GM19463 (cell line): ENCODE measurements at regions not wholly inside any gene's neighbourhood (a gene's known extent, or its start where the extent isn't known, plus 50 kb on each side); places are given as distances from the start of the nearest gene placed in this dataset.
"Not testable (repeated sequence)": the region's sequence is repeated elsewhere in the genome, so short reads cannot be mapped to it uniquely, and the experiment has no call there.

Experiments
- ATAC-seq: cut with Tn5 transposase; IDR thresholded peaks from one replicate; pipeline ENCODE4 v1.9.1; 2021; ENCODE audit warnings: mild to moderate bottlenecking, moderate library complexity; ENCODE audit not compliant: unreplicated experiment

DNA sequence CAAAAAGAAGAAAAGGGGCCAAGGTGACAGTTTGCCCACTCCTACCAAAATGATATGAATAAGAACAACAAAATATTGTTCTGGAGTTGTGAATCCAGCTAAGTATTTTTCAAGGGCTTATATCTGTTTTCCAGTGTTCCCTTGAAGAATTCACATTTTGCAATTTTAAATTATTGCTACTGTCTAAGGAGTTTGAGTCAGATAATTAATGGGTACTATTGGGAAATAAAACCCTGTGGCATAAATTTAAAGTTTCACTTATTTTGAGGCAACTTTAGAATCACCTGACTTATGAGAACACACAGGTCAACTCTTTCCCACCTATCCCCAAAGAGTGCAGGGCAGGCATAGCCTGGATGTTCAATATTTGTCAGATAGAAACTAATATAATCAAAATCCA lies 188.0 kb upstream of the GHR start:
- ATAC-seq = no peak

DNA sequence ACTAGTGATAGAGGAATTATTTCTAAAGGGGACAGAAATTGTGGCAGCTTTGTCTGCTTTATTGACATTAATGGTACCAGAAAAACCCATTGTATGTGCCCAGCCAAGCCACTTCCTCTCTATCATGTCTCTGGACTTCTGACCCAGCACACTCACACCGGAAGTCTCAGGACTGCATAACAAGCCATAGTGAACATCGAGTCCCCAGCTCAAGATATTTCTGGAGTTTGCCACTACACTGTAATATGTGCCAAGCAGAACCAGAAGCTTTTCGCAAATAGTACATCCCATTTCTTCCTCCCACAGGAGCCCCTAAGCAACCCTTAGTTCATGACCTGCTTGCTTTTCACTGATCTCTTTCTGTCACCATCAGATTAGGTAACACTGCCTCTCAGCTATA lies 187.4 kb upstream of the GHR start:
- ATAC-seq = no peak

DNA sequence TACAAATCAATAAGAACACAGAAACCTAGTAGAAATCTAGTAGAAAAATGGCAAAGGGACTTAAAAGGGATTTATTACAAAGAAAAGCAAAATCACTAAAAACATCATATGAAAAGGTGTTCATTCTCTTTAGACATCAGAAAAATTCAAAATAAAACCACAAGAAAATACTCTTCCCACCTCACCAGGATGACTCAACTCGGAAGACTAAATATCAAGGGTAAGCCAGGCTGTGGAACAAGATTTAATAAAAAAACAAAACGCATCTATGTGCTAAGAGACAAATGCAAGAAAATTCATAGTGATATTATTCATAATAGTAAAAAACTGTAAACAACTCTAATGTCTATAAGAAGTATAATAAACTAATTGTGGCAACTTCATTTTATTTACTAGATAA lies 181.6 kb upstream of the GHR start:
- ATAC-seq = no peak

- ATAC-seq = no peak
Measured at GRCh38 chr5:42242210-42242609, 181.0 kb upstream of the GHR start.

DNA sequence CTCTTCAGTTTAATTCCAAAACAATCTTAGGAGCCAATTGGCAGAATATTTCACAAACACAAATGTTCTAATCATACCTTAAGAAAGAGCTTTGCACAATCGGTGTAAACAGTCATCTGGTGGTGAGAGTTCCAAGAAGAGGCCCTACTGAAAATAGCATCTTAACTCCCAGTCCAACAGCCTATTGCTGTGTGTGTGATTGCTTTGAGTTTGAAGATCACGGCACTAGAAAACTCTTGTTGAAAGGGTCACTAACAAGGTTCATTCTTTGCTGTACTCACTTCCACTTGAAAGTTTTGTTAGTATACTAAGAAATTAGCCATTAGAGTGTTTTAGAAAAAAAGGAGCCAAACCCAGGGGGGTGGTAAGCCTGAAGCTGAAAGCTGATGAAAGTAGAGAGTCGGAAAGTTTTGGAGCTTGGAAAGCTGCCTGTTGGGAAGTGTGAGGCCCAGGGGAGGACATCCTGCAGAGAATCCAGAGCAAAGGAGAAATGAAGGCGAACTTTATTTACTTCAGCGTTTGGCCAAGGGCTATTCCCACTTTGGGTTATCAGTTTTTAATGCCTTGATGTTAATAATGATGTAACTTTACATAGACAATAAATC lies 180.3 kb upstream of the GHR start:
- ATAC-seq = no peak

- no peak for ATAC-seq
Measured at GRCh38 chr5:42252306-42252705, 170.9 kb upstream of the GHR start.

- ATAC-seq = not testable (repeated sequence)
Measured at GRCh38 chr5:42259914-42260313, 163.3 kb upstream of the GHR start.

DNA sequence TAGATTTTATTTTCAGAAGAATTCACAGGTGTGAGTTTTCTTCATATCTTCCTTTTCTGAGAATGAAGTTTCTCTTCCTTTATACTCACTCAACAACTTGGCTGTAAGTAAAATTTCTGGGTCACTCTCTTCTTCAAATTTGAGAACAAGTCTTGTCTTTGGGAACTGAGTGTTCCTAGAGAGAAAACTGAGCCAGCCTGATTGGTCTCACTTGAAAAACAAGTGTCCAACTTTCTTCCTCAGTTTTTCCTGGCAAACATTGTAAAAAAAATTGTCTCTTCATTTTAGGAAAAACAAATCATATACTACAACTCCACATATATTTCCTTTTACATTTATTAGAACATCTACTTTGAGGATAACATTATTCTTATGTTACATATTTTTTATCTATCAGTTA lies 156.1 kb upstream of the GHR start:
- ATAC-seq = no peak

DNA sequence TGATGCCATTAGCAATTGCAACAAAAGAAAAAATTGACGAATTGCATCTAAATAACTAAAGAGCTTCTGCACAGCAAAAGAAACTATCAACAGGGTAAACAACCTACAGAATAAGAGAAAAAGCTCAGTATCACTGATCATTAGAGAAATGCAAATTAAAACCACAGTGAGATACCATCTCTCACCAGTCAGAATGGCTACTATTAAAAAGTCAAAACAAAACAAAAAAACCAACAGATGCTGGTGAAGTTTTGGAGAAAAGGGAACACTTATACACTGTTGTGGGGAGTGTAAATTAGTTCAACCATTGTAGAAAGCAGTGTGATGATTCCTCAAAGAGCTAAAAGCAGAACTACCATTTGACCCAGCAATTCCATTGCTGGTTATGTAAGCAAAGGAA lies 155.1 kb upstream of the GHR start:
- not testable (repeated sequence) for ATAC-seq

DNA sequence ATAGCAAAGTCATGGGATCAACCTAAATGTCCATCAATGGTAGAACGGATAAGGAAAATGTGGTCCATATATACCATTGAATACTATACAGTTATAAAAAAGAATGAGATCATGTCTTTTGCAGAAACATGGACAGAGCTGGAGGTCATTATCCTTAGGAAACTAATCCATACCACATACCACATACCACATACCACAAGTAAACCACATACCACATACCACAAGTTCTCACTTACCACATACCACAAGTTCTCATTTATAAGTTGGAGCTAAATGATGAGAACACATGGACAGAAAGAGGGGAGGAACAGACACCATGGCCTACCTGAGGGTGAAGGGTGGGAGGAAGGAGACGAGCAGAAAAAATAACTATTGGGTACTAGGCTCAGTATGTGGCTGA lies 154.6 kb upstream of the GHR start:
- no peak for ATAC-seq

GRCh38 chr5:42270771-42271170 lies 152.5 kb upstream of the GHR start:
- ATAC-seq = no peak

DNA sequence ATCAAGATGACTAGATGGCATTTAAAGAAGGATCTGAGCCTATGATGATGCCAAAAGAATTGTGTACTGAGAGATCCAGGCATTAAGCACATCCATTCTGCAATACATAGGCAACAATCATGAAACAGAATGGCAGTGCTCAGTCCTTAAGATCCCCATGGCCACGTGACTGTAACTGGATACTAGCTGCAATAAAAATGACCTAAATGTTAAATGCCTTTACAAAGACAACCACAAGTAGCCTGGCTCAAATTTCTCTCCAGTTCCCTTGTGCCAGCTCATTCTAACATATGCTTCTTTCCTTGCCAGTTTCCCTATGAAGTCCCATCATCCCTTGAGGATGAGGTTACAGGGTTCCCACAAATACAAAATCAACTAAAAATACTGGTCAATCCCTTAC lies 148.3 kb upstream of the GHR start:
- no peak for ATAC-seq

- ATAC-seq = no peak
Measured at GRCh38 chr5:42277293-42277692, 145.9 kb upstream of the GHR start.

- no peak for ATAC-seq
Measured at GRCh38 chr5:42284584-42284983, 138.7 kb upstream of the GHR start.

- ATAC-seq = no peak
Measured at GRCh38 chr5:42285230-42285629, 138.0 kb upstream of the GHR start.

DNA sequence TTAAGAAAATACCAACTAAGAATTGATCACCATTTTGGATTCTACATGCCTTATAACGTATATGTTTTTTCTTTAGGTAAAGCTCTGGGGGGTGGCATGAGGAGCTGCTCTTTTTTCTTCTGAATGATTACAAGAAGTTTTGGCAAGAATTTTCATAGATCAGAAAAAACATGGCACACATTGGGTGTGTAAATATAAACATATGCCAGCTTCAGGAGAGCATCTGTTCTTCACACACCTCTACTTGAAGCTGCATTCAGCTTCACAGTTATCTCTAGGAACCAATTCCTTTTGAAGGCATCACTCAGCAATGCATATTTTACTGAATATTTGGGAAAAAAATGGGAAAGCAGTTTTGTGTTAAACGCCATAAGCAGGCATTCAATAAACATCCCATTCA lies 122.7 kb upstream of the GHR start:
- ATAC-seq = no peak

GRCh38 chr5:42301349-42301748 lies 121.9 kb upstream of the GHR start:
- no peak for ATAC-seq

DNA sequence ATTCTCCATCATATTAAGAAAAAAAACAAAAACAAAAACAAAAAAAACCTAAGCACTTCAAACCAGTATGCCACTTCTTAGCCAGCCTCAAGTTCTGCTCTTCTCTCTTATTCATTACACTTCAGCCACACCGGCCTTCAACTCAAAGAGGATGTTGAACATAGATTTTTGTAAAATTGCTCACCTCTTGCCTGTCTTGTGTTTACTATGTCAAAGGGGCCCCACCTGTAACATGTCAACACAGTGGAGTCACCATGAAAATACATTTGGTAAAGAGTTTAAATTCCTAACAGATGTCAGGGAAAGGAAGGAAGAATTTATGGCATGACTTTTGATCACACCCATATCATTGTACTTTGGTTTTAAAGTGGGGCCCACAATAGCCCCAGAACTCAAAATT lies 121.1 kb upstream of the GHR start:
- ATAC-seq = no peak

- ATAC-seq = no peak
Measured at GRCh38 chr5:42306287-42306686, 117.0 kb upstream of the GHR start.

GRCh38 chr5:42309865-42310264 lies 113.4 kb upstream of the GHR start:
- ATAC-seq = no peak

DNA sequence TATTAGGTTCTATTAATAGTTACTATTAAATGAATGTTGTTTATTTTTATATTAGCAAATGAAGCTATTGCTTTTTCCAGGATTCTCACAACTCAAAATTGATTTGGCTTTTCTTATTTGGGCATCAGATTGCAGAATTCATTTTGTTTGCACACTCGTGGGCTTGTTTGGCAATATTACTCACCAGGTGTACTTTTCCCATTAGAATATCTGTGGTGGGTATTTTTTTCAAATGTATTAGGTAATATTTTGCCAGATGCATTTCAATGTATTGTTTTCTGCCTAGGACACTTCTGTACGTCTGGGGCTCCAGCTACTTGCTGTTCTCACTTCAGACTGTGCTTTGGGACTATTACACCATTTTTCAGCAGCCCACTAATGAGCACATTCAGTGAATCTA lies 108.0 kb upstream of the GHR start:
- no peak for ATAC-seq

DNA sequence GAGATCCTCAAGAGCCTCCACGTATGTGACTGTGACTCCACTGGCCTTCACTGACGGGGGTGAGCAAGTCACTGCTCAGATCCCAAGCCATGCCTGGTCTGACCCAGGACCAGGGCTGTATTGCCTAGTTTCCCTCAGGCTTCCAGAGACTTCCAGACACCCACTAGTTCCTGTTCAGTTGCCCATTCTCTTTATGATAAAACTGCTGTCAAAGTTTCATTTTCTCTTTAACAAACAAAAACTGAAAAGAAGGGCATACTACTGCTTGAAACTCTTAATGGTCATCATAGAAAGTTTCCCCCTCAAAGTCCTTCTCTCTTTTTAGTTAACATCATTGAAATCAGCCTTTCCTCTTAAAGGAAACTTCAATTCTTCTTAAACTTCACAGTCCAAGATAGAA lies 105.7 kb upstream of the GHR start:
- no peak for ATAC-seq

DNA sequence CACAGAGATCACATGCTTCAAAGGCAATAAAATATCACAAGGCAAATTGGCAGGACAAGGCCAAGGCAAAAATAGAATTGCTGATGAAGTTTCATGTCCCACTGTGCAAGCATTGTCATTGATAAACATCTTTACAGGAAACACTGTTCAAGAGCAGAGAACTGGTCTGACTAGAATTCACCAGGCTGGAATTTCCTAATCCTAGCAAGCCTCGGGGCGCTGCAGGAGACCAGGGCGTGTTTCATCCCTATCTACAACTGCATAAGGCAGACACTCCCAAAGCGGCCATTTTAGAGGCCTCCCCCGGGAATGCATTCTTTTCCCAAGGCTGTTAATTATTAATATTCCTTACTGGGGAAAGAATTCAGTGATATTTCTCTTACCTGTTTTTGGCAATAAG lies 103.7 kb upstream of the GHR start:
- ATAC-seq = not testable (repeated sequence)

- ATAC-seq = no peak
Measured at GRCh38 chr5:42321785-42322184, 101.5 kb upstream of the GHR start.
